GM21390 (cell line): ENCODE measurements at regions not wholly inside any gene's neighbourhood (a gene's known extent, or its start where the extent isn't known, plus 50 kb on each side); places are given as distances from the start of the nearest gene placed in this dataset.

Experiments
- ATAC-seq: cut with Tn5 transposase; IDR thresholded peaks from one replicate; pipeline ENCODE4 v1.9.1; 2021; ENCODE audit not compliant: unreplicated experiment

GRCh38 chr2:193738892-193739291, 1544.2 kb upstream of the TMEFF2 start:
- ATAC-seq, result no peak

DNA sequence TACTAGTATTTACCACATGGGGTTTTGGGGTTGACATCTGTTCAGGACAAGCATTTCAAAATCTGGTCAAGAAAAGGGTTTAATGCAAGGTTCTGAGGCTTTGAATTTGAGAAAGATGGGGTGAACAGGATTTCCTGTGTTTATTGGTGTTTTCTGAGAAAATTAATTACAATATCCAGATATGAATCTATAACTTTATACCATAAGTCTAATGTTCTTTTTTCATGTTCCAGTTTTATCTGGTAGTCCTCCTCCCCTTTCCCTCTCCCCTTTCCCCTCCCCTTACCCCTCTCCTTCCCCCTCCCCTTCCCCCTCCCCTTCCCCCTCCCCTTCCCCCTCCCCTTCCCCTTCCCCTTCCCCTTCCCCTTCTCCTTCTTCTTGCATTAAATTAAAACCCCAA, 1518.2 kb upstream of the TMEFF2 start:
- no peak for ATAC-seq

DNA sequence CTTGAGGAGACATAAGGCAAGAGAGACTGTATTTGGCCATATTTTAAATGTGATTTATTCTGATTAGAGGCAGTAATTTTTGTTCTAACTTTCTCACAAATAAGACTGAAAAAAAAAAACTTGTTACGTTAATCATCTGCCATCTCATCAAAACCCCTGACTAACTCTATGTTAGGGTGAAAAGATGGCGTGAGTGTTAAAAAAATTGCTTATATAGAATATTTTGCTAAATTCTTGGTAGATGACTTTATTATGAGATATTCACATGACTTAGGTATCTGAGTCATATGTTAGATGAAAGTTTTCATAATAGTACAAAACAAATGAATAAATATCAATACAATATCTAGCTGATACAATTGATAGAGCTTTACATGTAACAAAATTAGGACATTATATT, 1508.7 kb upstream of the TMEFF2 start:
- no peak for ATAC-seq

GRCh38 chr2:193701484-193701883, 1506.8 kb upstream of the TMEFF2 start:
- no peak for ATAC-seq

GRCh38 chr2:193695367-193695766, 1500.6 kb upstream of the TMEFF2 start:
- ATAC-seq, result peak; percentile 49

GRCh38 chr2:193693758-193694157, 1499.0 kb upstream of the TMEFF2 start:
- no peak for ATAC-seq

GRCh38 chr2:193690572-193690971, 1495.8 kb upstream of the TMEFF2 start:
- no peak for ATAC-seq

- ATAC-seq, result no peak
Measured at GRCh38 chr2:193687195-193687594, 1492.5 kb upstream of the TMEFF2 start.

DNA sequence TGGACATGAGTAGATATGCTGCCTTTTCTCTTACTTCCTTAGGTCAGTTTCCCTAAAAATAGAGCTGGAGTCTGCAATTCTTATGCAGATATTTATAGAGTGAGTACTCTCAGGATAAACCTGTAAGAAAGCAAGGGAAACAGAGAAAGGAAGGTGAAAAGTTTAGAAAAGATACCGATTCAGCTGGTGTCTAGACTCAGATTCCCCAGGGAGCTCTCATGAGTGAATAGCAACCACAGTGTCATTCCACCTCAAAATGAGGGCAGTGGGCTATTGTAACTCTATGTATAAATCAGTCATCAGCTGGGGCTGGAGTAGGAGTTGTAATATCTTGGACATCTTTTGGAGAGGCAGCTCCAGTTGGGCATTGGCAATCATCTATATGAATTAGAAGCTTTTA, 1485.1 kb upstream of the TMEFF2 start:
- ATAC-seq, result no peak

DNA sequence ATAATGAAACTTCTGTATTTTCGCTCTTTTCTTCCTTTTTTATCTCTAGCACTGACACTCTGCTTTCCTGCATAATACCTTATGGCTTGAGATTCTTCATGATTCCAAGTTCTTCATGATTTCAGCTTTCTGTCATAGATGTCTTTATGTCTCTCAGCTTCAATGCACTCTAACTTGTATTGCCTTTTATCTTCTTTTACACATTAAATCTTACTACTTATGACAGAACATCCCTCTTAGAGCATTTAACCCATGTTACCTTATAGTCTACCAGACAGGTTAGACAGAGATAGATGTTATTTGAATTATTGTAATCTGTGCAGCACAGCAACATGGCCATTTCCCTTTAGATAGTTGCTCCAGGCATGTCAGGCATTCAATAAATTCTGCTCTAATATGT, 1475.7 kb upstream of the TMEFF2 start:
- ATAC-seq, result no peak

- no peak for ATAC-seq
Measured at GRCh38 chr2:193668557-193669323, 1474.0 kb upstream of the TMEFF2 start.

- ATAC-seq, result no peak
Measured at GRCh38 chr2:193627927-193628272, 1433.2 kb upstream of the TMEFF2 start.

GRCh38 chr2:193627187-193627926, 1432.6 kb upstream of the TMEFF2 start:
- ATAC-seq, result no peak

DNA sequence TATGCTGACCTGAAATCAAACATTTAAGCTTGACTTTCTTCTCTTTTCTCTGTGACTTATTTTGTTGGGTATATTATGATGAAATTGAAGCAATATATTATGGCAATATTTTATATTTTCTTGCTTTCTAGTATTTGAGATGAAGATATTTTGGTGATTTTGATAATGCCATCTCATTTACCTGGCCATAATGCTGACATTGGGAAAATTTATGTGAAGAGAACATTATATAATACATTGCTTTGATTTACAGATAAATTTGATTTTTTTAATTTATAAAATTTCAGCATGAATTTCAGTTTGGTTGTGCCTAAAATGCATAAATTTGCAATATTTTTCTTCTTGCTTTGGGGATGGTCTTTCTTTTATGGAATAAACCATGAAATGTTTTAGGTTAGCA, 1413.7 kb upstream of the TMEFF2 start:
- no peak for ATAC-seq

GRCh38 chr2:193590831-193591230, 1396.1 kb upstream of the TMEFF2 start:
- ATAC-seq, result no peak

DNA sequence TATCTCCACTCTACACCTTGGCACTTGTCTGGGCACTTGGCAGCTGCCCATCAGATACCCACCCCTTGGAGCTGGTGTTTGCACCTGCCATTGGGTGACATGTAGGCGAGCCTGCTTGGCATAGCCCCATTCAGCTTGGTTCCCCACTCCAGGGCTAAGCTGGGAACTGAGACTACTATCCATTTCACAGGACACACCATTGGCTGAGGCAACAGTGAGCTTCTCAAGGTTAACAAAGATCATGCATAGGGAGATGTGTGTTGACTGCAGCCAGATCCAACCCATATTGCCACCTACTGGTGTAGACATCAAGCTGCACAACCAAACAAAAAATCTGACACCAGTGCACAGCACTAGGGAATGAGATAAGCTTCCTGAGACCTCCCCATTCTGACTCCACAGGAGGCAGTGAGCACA, 1389.8 kb upstream of the TMEFF2 start:
- ATAC-seq, result peak; percentile 82

- ATAC-seq, result no peak
Measured at GRCh38 chr2:193583638-193584400, 1389.1 kb upstream of the TMEFF2 start.

DNA sequence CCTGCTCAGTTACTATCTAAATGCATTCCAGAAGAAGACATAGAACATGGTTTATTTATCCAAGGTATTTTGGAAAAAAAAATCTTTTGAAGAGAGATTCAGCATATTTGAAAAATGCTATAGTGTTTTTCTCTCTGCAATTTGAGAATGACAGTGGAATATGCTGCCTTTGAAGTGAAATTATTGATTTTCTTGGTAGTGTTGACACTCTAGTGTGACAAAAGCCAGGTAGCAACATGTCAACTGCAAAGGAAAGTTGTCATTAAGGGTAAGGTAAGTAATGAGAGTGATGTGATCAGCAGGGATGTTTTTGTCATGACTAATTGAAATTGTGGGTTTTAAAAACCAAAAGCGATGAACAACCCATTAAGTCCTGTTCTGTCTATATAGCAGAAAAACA, 1387.1 kb upstream of the TMEFF2 start:
- ATAC-seq, result no peak

DNA sequence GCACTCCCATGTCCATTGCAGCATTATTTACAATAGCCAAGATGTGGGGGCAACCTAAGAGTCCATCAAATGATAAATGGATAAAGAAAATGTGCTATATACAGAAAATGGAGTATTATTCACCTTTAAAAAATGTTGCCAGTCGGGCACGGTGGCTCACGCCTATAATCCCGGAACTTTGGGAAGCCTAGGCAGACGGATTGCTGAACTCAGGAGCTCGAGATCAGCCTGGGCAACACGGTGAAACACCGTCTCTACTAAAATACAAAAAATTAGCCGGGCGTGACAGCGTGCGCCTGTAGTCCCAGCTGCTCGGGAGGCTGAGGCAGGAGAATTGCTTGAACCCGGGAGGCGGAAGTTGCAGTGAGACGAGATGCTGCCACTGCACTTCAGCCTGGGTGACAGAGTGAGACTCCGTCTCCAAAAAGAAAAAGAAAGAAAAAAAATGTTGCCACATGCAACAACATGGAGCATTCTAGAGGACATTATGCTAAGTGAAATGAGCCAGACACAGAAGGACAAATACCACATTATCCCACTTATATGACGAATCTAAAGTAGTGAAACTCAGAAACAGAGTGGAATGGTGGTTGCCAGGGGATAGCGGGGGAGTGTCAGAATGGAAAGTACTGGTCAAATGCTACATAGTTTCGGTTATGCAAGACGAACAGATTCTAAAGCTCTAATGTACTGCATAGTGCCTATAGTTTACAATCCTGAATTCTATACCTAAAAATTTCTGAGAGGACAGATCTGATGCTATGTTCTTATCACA, 1385.6 kb upstream of the TMEFF2 start:
- no peak for ATAC-seq

- ATAC-seq, result no peak
Measured at GRCh38 chr2:193566886-193567285, 1372.2 kb upstream of the TMEFF2 start.

DNA sequence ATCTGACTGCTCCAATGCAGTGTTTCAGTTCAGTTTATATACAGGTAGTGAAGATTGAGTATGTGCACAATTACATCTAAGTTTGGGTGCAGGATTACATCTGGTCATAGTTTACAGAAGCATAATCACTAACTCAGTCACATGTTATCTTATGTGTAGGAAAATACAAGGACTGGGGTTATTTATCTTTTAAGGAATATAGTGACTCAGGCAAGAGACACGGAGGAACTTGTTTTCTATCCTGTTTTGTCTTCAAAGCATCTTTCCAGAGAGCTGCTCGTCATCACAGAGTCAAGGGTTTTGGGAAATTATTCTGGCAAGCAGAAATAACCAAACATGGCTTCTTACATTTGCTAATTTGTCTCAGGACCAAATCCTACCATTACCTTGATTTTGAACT, 1371.5 kb upstream of the TMEFF2 start:
- no peak for ATAC-seq
